Stomach smooth muscle (tissue), 2 donors: ENCODE measurements at regions not wholly inside any gene's neighbourhood (a gene's known extent, or its start where the extent isn't known, plus 50 kb on each side); places are given as distances from the start of the nearest gene placed in this dataset.

Experiments used
- H3K27ac ChIP-seq: one replicate; pipeline ENCODE4 v1.7.0; 2013; ENCODE audit warnings: mild to moderate bottlenecking, low read length, inconsistent platforms
- H3K27me3 ChIP-seq, 2 donors: one replicate each; pipeline ENCODE4 v1.7.0; 2013; ENCODE audit warnings: low read length in 2 of 2; ENCODE audit not compliant: insufficient read depth in 2 of 2, control insufficient read depth in 1 of 2
- H3K36me3 ChIP-seq, 2 donors: one replicate each; pipeline ENCODE4 v1.7.0; 2013; ENCODE audit warnings: low read length in 2 of 2; ENCODE audit not compliant: control insufficient read depth in 2 of 2, insufficient read depth in 2 of 2
- H3K4me1 ChIP-seq: one replicate; pipeline ENCODE4 v1.7.0; 2013; ENCODE audit warnings: low read length; ENCODE audit not compliant: control insufficient read depth, insufficient read depth
- H3K4me3 ChIP-seq, 2 donors: one replicate each; pipeline ENCODE4 v1.7.0; 2013; ENCODE audit warnings: low read length in 2 of 2
- H3K9ac ChIP-seq, 2 donors: one replicate each; pipeline ENCODE4 v1.7.0; 2013; ENCODE audit warnings: low read length in 2 of 2, mild to moderate bottlenecking in 1 of 2
- H3K9me3 ChIP-seq, 2 donors: one replicate each; pipeline ENCODE4 v1.7.0; 2013; ENCODE audit warnings: low read length in 2 of 2; ENCODE audit not compliant: control insufficient read depth in 2 of 2
- donor health status: healthy.
- donor health status: Pancreatic carcinoma.

- Histone ChIP-seq H3K9ac (no peak overlapping the region), H3K4me1 (no peaks in the 10 kb centered on the region), H3K9me3 (no peaks in the 10 kb centered on the region), H3K4me3 (no peak overlapping the region), H3K36me3 (no peaks in the 10 kb centered on the region), H3K27me3 (peaks cover 0 to 4% of the 10 kb centered on the region in 2 donors), H3K27ac (no peak overlapping the region)
Observed at GRCh38 chr1:101317590-101317989, 80.8 kb downstream of the S1PR1 start.

- H3K4me3 ChIP-seq, result no peak overlapping the region
- no peak overlapping the region for H3K27ac ChIP-seq
- no peaks in the 10 kb centered on the region for H3K36me3 ChIP-seq
- no peaks in the 10 kb centered on the region for H3K27me3 ChIP-seq
- H3K4me1 ChIP-seq, result no peaks in the 10 kb centered on the region
- no peaks in the 10 kb centered on the region for H3K9me3 ChIP-seq
- H3K9ac ChIP-seq, result no peak overlapping the region
Observed at GRCh38 chr1:101323535-101323934, 86.7 kb downstream of the S1PR1 start.

- H3K4me1 ChIP-seq, result no peaks in the 10 kb centered on the region
- peaks cover 0 to 2% of the 10 kb centered on the region in 2 donors for H3K27me3 ChIP-seq
- H3K27ac ChIP-seq, result no peak overlapping the region
- H3K9me3 ChIP-seq, result no peaks in the 10 kb centered on the region
- H3K36me3 ChIP-seq, result no peaks in the 10 kb centered on the region
- no peak overlapping the region for H3K4me3 ChIP-seq
- H3K9ac ChIP-seq, result no peak overlapping the region
Observed at GRCh38 chr1:101325144-101325543, 88.3 kb downstream of the S1PR1 start.

- Histone ChIP-seq H3K27me3 (peaks cover 0 to 2% of the 10 kb centered on the region in 2 donors), H3K4me3 (no peak overlapping the region), H3K27ac (no peak overlapping the region), H3K4me1 (no peaks in the 10 kb centered on the region), H3K9me3 (no peaks in the 10 kb centered on the region), H3K36me3 (no peaks in the 10 kb centered on the region), H3K9ac (no peak overlapping the region)
Observed at GRCh38 chr1:101330427-101331130, 93.8 kb downstream of the S1PR1 start.

- no peaks in the 10 kb centered on the region for H3K36me3 ChIP-seq
- H3K27ac ChIP-seq, result no peak overlapping the region
- H3K4me3 ChIP-seq, result no peak overlapping the region
- H3K9ac ChIP-seq, result no peak overlapping the region
- peaks cover 0 to 2% of the 10 kb centered on the region in 2 donors for H3K27me3 ChIP-seq
- H3K9me3 ChIP-seq, result no peaks in the 10 kb centered on the region
- no peaks in the 10 kb centered on the region for H3K4me1 ChIP-seq
Observed at GRCh38 chr1:101331794-101332193, 95.0 kb downstream of the S1PR1 start.

GRCh38 chr1:101332633-101333032 lies 95.8 kb downstream of the S1PR1 start:
- no peak overlapping the region for H3K27ac ChIP-seq
- H3K9ac ChIP-seq, result no peak overlapping the region
- H3K36me3 ChIP-seq, result no peaks in the 10 kb centered on the region
- H3K4me3 ChIP-seq, result no peak overlapping the region
- H3K4me1 ChIP-seq, result no peaks in the 10 kb centered on the region
- no peaks in the 10 kb centered on the region for H3K9me3 ChIP-seq
- H3K27me3 ChIP-seq, result peaks cover 0 to 2% of the 10 kb centered on the region in 2 donors

GRCh38 chr1:101333186-101333585 lies 96.4 kb downstream of the S1PR1 start:
- H3K4me1 ChIP-seq, result no peaks in the 10 kb centered on the region
- H3K27ac ChIP-seq, result no peak overlapping the region
- H3K27me3 ChIP-seq, result peaks cover 0 to 2% of the 10 kb centered on the region in 2 donors
- no peak overlapping the region for H3K9ac ChIP-seq
- no peak overlapping the region for H3K4me3 ChIP-seq
- no peaks in the 10 kb centered on the region for H3K9me3 ChIP-seq
- no peaks in the 10 kb centered on the region for H3K36me3 ChIP-seq

GRCh38 chr1:101337968-101338367 lies 101.1 kb downstream of the S1PR1 start:
- H3K4me1 ChIP-seq, result no peaks in the 10 kb centered on the region
- H3K36me3 ChIP-seq, result no peaks in the 10 kb centered on the region
- no peak overlapping the region for H3K27ac ChIP-seq
- H3K9ac ChIP-seq, result no peak overlapping the region
- H3K9me3 ChIP-seq, result peaks cover 0 to 3% of the 10 kb centered on the region in 2 donors
- H3K4me3 ChIP-seq, result no peak overlapping the region
- H3K27me3 ChIP-seq, result no peaks in the 10 kb centered on the region

- Histone ChIP-seq H3K27me3 (no peaks in the 10 kb centered on the region), H3K36me3 (no peaks in the 10 kb centered on the region), H3K27ac (no peak overlapping the region), H3K9me3 (peaks cover 0 to 3% of the 10 kb centered on the region in 2 donors), H3K4me3 (no peak overlapping the region), H3K4me1 (no peaks in the 10 kb centered on the region), H3K9ac (no peak overlapping the region)
Observed at GRCh38 chr1:101338714-101339430, 102.1 kb downstream of the S1PR1 start.

GRCh38 chr1:101344745-101345144 lies 107.9 kb downstream of the S1PR1 start:
- no peaks in the 10 kb centered on the region for H3K4me1 ChIP-seq
- H3K27ac ChIP-seq, result no peak overlapping the region
- no peak overlapping the region for H3K4me3 ChIP-seq
- H3K36me3 ChIP-seq, result no peaks in the 10 kb centered on the region
- no peaks in the 10 kb centered on the region for H3K9me3 ChIP-seq
- no peaks in the 10 kb centered on the region for H3K27me3 ChIP-seq
- no peak overlapping the region for H3K9ac ChIP-seq

- Histone ChIP-seq H3K36me3 (no peaks in the 10 kb centered on the region), H3K9ac (no peak overlapping the region), H3K27ac (no peak overlapping the region), H3K4me1 (no peaks in the 10 kb centered on the region), H3K9me3 (no peaks in the 10 kb centered on the region), H3K27me3 (no peaks in the 10 kb centered on the region), H3K4me3 (no peak overlapping the region)
Observed at GRCh38 chr1:101346419-101346818, 109.6 kb downstream of the S1PR1 start.
